Activated T-cell treated with anti-CD3 and anti-CD28 coated beads for 24 hours (primary cell): ENCODE measurements at regions not wholly inside any gene's neighbourhood (a gene's known extent, or its start where the extent isn't known, plus 50 kb on each side); places are given as distances from the start of the nearest gene placed in this dataset.
"Not testable (repeated sequence)": the region's sequence is repeated elsewhere in the genome, so short reads cannot be mapped to it uniquely, and the experiment has no call there.

ENCODE experiments used
- DNase-seq: peaks from one replicate; pipeline ENCODE4 v3.0.0-alpha.2; 2020; ENCODE audit warnings: low read depth

DNA sequence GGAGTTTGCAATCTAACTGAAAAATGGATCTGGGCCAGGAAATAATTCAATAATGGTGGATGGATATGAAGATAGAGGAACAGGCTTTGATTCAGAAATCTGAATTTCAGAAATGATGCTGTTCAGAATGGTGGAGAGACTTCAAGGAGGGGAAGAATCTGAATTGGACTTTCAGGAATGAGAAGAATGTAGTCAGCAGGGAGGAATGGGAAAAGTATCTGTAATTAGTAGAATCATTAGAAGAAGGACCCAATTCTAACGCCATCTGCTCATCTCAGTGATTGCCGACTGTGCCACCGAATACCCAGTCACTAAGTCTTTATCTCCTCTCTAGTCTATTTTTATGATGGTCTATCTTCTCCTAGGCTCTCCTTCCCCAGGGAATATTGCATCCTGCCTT is 363.2 kb downstream of the GALC start:
- DNase-seq: no peak

DNA sequence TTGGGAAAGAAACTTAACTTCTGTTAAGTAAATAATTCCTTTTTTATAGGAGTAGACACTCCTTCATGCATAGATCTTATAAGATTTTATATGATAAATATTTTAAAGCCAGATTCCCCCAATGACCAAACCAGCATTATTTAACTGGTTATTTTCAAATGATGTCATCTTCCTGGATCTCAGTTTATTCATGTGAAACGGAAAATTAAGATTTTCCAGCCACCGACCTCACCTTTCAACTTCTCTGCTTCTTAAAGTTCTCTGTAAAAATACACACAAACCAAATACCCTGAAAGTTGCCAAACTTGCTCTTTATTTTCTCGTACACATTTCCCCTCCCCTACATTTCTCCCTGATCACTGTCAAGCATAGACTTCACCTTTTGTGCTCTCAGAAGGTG is 364.2 kb downstream of the GALC start:
- DNase-seq: no peak

- DNase-seq: no peak
Measured at GRCh38 chr14:87628129-87628528, 364.9 kb downstream of the GALC start.

- DNase-seq: no peak
Measured at GRCh38 chr14:87626266-87626665, 366.7 kb downstream of the GALC start.

DNA sequence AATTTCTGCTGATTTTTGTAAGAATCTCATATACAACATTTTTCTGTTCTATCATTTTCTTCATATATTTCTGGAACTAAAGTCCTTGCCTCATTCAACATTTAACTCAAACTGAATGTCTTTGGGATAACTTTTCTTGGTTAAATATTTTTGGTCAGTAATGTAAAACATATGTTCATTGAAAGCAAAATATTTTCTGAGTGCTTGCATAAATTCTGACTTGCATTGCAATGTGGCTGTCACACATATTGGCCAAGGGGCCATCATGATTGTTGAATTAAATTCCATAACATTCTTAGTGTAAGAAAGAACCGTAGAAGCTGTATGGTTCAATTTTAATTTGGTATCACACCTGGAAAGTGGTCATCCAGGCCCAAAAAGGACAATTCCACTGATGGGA is 369.4 kb downstream of the GALC start:
- DNase-seq: no peak

- DNase-seq: no peak
Measured at GRCh38 chr14:87617079-87617478, 375.9 kb downstream of the GALC start.

GRCh38 chr14:87615822-87616679 is 376.9 kb downstream of the GALC start:
- DNase-seq: peak; percentile 2

GRCh38 chr14:87615047-87615446 is 377.9 kb downstream of the GALC start:
- no peak for DNase-seq

DNA sequence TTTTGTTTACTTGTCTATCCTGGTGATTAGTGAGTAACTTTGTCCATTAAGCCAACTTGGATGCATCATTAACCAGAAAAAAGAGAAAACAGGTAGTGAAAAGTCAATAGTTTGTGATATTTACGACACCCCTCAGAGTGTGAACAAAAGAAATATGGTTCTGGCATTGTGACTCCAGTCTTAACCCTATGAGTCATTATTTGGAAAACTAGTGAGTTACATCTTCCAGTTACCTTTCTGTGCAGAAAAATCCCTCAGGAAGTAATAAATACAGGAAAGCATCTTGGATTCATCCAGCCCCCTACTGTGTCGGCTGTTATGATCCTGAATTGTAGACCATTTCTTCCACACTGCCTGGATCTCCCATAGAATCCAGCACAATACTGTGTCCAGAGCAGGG is 379.1 kb downstream of the GALC start:
- no peak for DNase-seq

GRCh38 chr14:87607056-87607455 is 385.9 kb downstream of the GALC start:
- not testable (repeated sequence) for DNase-seq

DNA sequence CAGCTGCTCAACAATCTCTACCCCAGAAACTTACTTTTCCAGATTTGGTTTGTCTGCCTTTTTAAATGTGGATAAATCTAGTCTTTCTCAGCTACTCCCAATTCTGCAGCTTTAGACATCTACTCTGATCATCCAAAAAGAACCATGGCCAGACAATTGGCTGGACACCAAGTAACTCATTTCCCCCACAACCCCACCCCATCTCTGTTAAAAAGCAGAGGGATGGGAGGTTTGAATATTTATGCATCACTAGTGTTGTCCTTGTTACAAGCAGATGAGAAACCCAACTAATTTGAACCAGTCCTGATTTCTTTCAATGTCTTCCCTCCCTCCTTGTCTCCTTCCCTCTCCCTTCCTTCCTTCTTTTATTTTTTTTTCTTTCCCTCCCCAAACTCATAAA is 391.9 kb downstream of the GALC start:
- DNase-seq: no peak

DNA sequence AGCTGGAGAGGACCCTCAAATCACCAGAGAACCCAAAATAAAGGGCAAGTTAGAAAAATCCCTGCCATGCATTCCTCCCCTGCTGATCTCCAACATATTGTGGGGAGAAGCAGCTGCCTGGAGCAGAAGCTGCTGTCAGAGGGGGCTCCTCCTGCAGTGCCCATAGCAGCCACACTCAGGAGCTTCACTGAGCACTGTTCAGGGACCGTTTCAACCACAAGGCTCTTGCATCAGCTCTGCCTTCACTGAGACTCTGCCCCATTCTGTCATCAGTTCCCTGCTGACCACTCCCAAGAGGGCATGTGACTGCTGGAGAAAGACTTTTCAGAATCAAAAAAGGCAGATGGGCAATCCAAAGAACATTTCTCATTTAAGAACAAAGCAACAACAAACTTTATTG is 392.7 kb downstream of the GALC start:
- DNase-seq: no peak

- DNase-seq: no peak
Measured at GRCh38 chr14:87581298-87581697, 411.7 kb downstream of the GALC start.

DNA sequence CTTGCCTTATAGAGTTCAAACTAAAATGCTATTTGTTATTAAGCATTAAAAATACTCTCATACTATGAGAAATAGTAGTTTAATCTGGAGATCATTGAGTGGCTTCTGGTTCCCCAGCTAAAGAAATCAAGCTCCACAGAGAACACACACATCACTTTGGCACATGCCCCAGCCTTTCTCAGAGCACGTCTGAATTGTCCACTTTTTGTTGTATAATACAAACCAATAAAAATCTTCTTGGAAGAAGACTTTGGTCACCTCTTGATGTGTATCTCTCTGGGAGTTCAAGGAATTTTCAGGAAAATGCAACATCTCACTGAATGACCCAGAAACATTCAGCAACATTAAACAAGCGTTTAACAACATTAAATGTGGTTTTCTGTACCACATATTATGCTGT is 413.9 kb downstream of the GALC start:
- DNase-seq: no peak

GRCh38 chr14:87575378-87575777 is 417.6 kb downstream of the GALC start:
- no peak for DNase-seq

DNA sequence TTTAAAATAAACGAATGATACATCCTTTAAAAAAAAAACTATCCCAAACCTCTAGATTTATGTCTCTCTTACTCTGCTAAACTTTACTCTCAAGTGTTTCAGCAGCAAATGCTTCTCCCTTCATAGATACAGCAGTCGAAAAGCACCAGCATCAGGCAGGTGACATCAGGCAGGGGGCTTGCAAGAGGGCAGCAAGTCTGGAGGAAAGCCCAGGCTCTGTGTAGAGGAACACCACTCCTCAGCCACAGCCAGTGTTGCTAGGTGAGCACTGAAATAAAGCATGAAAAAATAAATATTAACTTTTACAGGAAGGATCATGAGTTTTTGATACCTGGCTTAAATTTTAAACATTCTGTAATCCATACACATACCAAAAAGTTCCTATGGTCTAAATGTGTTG is 419.4 kb downstream of the GALC start:
- DNase-seq: no peak

DNA sequence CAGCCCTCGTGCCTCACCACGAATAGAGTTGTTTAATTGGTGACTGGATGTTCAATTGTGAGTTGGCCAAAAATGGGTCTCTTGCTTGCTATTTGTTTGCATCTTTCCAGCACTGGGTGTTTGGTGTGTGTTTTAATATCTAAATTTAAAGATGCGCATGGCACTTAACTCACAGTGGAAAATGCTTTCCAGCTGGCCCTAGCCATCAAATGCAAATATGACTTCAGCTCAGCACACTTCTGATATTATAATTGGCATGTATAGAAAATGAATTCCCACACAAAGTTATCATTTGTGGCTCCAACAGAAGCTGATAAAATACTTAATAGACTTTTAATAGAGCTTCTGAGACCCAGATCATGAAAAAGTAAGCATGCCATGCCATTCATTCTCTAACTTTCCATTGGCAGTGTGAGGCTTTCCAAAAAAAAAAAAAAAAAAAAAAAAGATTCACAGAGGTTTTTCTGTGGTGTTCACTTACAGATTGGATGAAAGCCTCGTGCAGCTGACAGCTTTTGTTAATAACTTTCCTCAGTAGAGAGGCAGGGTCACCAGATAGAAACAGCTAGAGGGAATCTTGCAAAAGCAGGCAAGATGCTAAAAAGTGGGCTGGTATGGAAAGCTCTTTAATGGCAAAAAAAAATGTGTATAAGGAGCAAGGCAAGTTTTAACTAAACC is 425.2 kb downstream of the GALC start:
- DNase-seq: no peak

DNA sequence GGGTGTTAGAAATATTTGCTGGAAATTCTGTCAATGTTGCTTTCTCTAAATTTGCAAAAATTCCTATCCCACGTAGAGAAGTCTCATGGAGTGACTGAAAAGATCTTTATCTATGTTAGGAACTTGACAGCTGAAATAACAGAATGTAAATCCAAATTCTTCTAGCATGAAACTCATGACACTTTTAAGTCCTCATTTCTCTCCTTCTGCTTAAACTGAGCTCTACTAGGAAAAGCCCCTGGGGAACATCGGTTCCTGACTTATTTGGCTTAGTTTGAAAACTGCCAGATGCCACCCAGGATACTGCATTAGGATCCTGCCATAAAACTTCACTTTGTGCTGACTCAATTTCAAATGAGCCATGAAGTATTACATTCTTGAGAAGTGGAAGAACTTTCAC is 426.0 kb downstream of the GALC start:
- DNase-seq: no peak

GRCh38 chr14:87547536-87547935 is 445.4 kb downstream of the GALC start:
- DNase-seq: no peak

- no peak for DNase-seq
Measured at GRCh38 chr14:87542288-87542687, 450.7 kb downstream of the GALC start.

DNA sequence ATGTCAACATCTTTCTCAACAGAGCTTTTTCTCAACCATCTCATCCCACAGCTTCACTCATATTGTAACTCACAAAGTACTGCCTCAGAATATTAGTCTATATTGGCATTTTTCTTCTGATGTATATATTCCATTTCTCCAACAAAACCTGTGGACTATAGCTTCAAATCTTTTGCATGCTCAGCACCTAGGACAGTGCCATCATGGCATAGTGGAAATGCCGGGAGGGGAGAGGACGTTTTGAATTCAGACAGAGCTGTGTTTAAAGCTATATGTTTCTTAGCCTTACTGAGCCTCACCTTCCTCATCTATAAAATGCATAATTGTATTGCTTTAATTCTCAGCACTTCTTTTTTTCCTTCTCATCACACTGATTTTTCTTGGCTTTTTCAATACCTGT is 452.6 kb downstream of the GALC start:
- DNase-seq: no peak

DNA sequence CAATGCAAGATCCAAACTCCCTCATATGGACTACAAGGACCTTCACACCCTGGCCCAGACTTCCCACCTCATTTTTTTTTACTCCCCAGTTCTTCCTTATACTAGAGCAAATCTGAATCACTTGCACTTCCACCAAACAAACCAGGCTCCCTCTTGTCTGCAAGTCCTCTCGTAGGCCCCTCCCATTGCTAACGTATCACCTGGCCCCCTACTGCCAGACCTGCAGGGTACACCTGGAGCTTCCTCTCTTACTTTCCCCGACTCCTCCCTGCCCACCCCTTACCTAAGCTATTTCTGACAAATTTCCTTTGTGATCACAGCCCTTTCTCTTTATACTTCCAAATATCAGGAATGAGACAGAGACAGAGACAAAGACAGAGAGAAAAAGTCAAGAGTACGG is 463.9 kb downstream of the GALC start:
- DNase-seq: no peak

GRCh38 chr14:87526731-87527130 is 466.3 kb downstream of the GALC start:
- no peak for DNase-seq

DNA sequence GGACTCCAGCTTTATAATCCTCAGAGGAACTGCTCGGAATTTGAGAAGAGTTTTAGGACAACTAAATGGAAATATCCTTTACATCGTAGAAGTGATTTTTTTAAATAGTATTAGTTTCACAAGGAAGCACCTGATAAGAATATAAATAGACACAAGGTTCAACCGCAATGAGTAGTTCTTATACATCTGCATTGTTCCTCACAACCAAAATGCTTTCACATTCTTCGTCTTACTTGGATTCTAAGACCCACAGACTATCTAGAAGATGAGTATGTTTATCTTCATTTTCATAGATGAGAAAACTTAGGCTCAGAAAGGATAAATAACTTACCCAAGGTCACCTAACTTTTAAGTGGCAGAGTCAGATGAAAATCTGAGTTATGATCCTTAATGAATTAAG is 469.0 kb downstream of the GALC start:
- no peak for DNase-seq
